SK-N-SH (cell line): ENCODE measurements at regions not wholly inside any gene's neighbourhood (a gene's known extent, or its start where the extent isn't known, plus 50 kb on each side); places are given as distances from the start of the nearest gene placed in this dataset.

ENCODE experiments used
- CTCF ChIA-PET: fragments of 300-600, 350-600 bp; formaldehyde crosslinking; extraction: SDS; loops from one replicate; lab custom pipeline; 2021; lab: Yijun Ruan, JAX
- POLR2A ChIA-PET: fragments of 350-600 bp; sonication (Branson Sonifier 250); formaldehyde crosslinking; extraction: SDS; loops from one replicate; lab custom pipeline; 2020; ENCODE audit warnings: antibody characterized with exemption, inconsistent platforms; lab: Yijun Ruan, JAX
- DNase-seq: peaks from one replicate; pipeline ENCODE4 v3.0.0; 2012
- H2AFZ ChIP-seq: fragments of 200-600 bp; sonication (generic); 2 replicates; pipeline ENCODE4 v1.8.1; 2016; ENCODE audit warnings: antibody characterized with exemption, mild to moderate bottlenecking, low read depth
- H3F3A ChIP-seq: fragments of 200-600 bp; sonication (generic); replicated peaks from 2 replicates; pipeline ENCODE3; 2016; ENCODE audit warnings: antibody characterized with exemption, mild to moderate bottlenecking; ENCODE audit not compliant: insufficient read depth
- H3K27ac ChIP-seq, 2 experiments: fragments of 200-500 bp in 1 of 2; fragments of 200-600 bp in 1 of 2; sonication (Bioruptor generic) in 1 of 2; sonication (generic), shearing (Covaris generic) in 1 of 2; 2 replicates each; pipeline versions ENCODE4 v1.5.1 to v1.6.1; 2014 to 2016; ENCODE audit warnings: low read depth in 2 of 2, inconsistent platforms in 1 of 2, low read length in 1 of 2, mild to moderate bottlenecking in 1 of 2, mixed read lengths in 1 of 2
- H3K27me3 ChIP-seq: fragments of 200-600 bp; sonication (generic), shearing (Covaris generic); 2 replicates; pipeline ENCODE4 v1.6.1; 2016; ENCODE audit warnings: mixed run types; ENCODE audit not compliant: insufficient read depth
- H3K36me3 ChIP-seq, 2 experiments: fragments of 200-500 bp in 1 of 2; fragments of 200-600 bp in 1 of 2; sonication (Bioruptor generic) in 1 of 2; sonication (generic) in 1 of 2; replicated peaks in 1 of 2; 2 replicates each; pipeline versions ENCODE3 to v1.5.1; 2014 to 2016; ENCODE audit warnings: low read length in 1 of 2, mild to moderate bottlenecking in 1 of 2; ENCODE audit not compliant: insufficient read depth in 2 of 2, control insufficient read depth in 1 of 2
- H3K4me1 ChIP-seq, 2 experiments: fragments of 200-500 bp in 1 of 2; fragments of 200-600 bp in 1 of 2; sonication (Bioruptor generic) in 1 of 2; sonication (generic), shearing (Covaris generic) in 1 of 2; 2 replicates each; pipeline versions ENCODE4 v1.5.1 to v1.6.1; 2014 to 2016; ENCODE audit warnings: low read depth in 1 of 2, low read length in 1 of 2, mixed run types in 1 of 2; ENCODE audit not compliant: insufficient read depth in 2 of 2, control insufficient read depth in 1 of 2
- H3K4me2 ChIP-seq: fragments of 200-600 bp; sonication (generic), shearing (Covaris generic); 2 replicates; pipeline ENCODE4 v1.6.1; 2017; ENCODE audit warnings: mixed run types
- H3K4me3 ChIP-seq, 2 experiments: fragments of 200-500 bp in 1 of 2; fragments of 200-600 bp in 1 of 2; sonication (Bioruptor generic) in 1 of 2; sonication (generic), shearing (Covaris generic) in 1 of 2; 2 replicates each; pipeline versions ENCODE4 v1.5.1 to v1.8.1; 2014 to 2016; ENCODE audit warnings: low read depth in 2 of 2, inconsistent platforms in 1 of 2, low read length in 1 of 2, mild to moderate bottlenecking in 1 of 2, mixed read lengths in 1 of 2, moderate library complexity in 1 of 2
- H3K79me2 ChIP-seq: fragments of 200-600 bp; sonication (generic); 2 replicates; pipeline ENCODE4 v1.8.1; 2017; ENCODE audit warnings: mild to moderate bottlenecking; ENCODE audit not compliant: insufficient read depth
- H3K9ac ChIP-seq: fragments of 200-600 bp; sonication (generic); 2 replicates; pipeline ENCODE4 v1.6.1; 2017; ENCODE audit warnings: mixed run types
- H3K9me2 ChIP-seq: fragments of 200-600 bp; sonication (generic); 2 replicates; pipeline ENCODE4 v1.6.1; 2017; ENCODE audit warnings: mixed run types
- H3K9me3 ChIP-seq: fragments of 200-600 bp; sonication (generic); 2 replicates; pipeline ENCODE4 v1.6.1; 2017; ENCODE audit warnings: mixed run types, mild to moderate bottlenecking, moderate library complexity
- H4K20me1 ChIP-seq: fragments of 200-600 bp; sonication (generic); 2 replicates; pipeline ENCODE4 v1.6.1; 2017; ENCODE audit warnings: mild to moderate bottlenecking, mixed run types; ENCODE audit not compliant: insufficient read depth
- CHD2 ChIP-seq: fragments of 150-350 bp; IDR thresholded peaks from 2 replicates; pipeline ENCODE4 v1.6.1; 2018; ENCODE audit warnings: low read length; ENCODE audit not compliant: partially characterized antibody
- ELF1 ChIP-seq: IDR thresholded peaks from 2 replicates; pipeline ENCODE4 v1.4.0; 2012
- EP300 ChIP-seq, 2 experiments: IDR thresholded peaks; 2 replicates each; pipeline versions ENCODE4 v1.4.0 to v1.6.1; 2012; ENCODE audit warnings: borderline replicate concordance in 1 of 2, low read depth in 1 of 2, low read length in 1 of 2
- EZH2phosphoT487 ChIP-seq: fragments of 200-600 bp; sonication (generic); IDR thresholded peaks from 2 replicates; pipeline ENCODE4 v1.6.1; 2017; ENCODE audit warnings: low read depth, mixed run types, mild to moderate bottlenecking, antibody characterized with exemption, moderate library complexity, borderline replicate concordance
- FOSL2 ChIP-seq: IDR thresholded peaks from 2 replicates; pipeline ENCODE4 v1.4.0; 2012; ENCODE audit warnings: low read depth, mild to moderate bottlenecking, moderate library complexity, borderline replicate concordance
- FOXJ3 ChIP-seq: sonication (generic); formaldehyde crosslinking; IDR thresholded peaks from 2 replicates; pipeline ENCODE4 v1.5.1; 2020; ENCODE audit warnings: mild to moderate bottlenecking, missing genetic modification reagents
- FOXM1 ChIP-seq: IDR thresholded peaks from 2 replicates; pipeline ENCODE4 v1.4.0; 2012; ENCODE audit warnings: low read depth, mild to moderate bottlenecking
- GATA2 ChIP-seq: sonication (generic); formaldehyde crosslinking; IDR thresholded peaks from 2 replicates; pipeline ENCODE4 v1.5.0; 2020; ENCODE audit warnings: mild to moderate bottlenecking, missing genetic modification reagents
- MEF2A ChIP-seq: IDR thresholded peaks from 2 replicates; pipeline ENCODE4 v1.4.0; 2012; ENCODE audit warnings: low read depth, borderline replicate concordance
- MXI1 ChIP-seq: IDR thresholded peaks from 2 replicates; pipeline ENCODE4 v1.6.1; 2012; ENCODE audit warnings: mild to moderate bottlenecking, low read depth, low read length, improper control_type of control experiment
- NRF1 ChIP-seq: IDR thresholded peaks from 2 replicates; pipeline ENCODE4 v1.6.1; 2012; ENCODE audit warnings: low read depth, mild to moderate bottlenecking, low read length
- POLR2AphosphoS5 ChIP-seq: IDR thresholded peaks from 2 replicates; pipeline ENCODE4 v1.6.1; 2012; ENCODE audit warnings: low read depth, low read length
- RAD21 ChIP-seq: IDR thresholded peaks from 2 replicates; pipeline ENCODE4 v1.6.1; 2012; ENCODE audit warnings: mild to moderate bottlenecking, low read length
- RCOR1 ChIP-seq: fragments of 150-350 bp; IDR thresholded peaks from 2 replicates; pipeline ENCODE4 v1.6.1; 2017; ENCODE audit warnings: antibody characterized with exemption, low read length
- SIN3A ChIP-seq: IDR thresholded peaks from 2 replicates; pipeline ENCODE4 v1.6.1; 2012; ENCODE audit warnings: low read depth, mild to moderate bottlenecking, low read length, moderate library complexity, borderline replicate concordance
- TAF1 ChIP-seq: IDR thresholded peaks from 2 replicates; pipeline ENCODE4 v1.6.1; 2012; ENCODE audit warnings: low read depth, mild to moderate bottlenecking, low read length, moderate library complexity, borderline replicate concordance
- TCF12 ChIP-seq: IDR thresholded peaks from 2 replicates; pipeline ENCODE4 v1.4.0; 2012
- TEAD4 ChIP-seq: IDR thresholded peaks from 2 replicates; pipeline ENCODE4 v1.4.0; 2012; ENCODE audit warnings: mild to moderate bottlenecking, borderline replicate concordance; ENCODE audit not compliant: insufficient read depth
- USF1 ChIP-seq: IDR thresholded peaks from 2 replicates; pipeline ENCODE4 v1.4.0; 2012; ENCODE audit warnings: low read depth, borderline replicate concordance
- USF2 ChIP-seq: fragments of 150-350 bp; IDR thresholded peaks from 2 replicates; pipeline ENCODE4 v1.6.1; 2017; ENCODE audit warnings: antibody characterized with exemption, low read length, low read depth, borderline replicate concordance
- WGBS: methylation state at CpG from one replicate; pipeline ENCODE4 v1.1.6; 2017; ENCODE audit warnings: low lambda C conversion rate; 5-methylcytosine and 5-hydroxymethylcytosine counted together
- TF ChIP-seq, protein P1 (sequence below): IDR thresholded peaks from 2 replicates; pipeline ENCODE4; 2012
- TF ChIP-seq, protein P2 (sequence below): IDR thresholded peaks from 2 replicates; pipeline ENCODE4 v1.4.0; 2012; ENCODE audit warnings: low read depth

- POLR2A ChIA-PET = no interaction called here
- Histone ChIP-seq H4K20me1 (no peaks in the 10 kb centered on the region), H3K9me2 (no peaks in the 10 kb centered on the region), H3K27ac (no peak overlapping the region), H3K36me3 (no peaks in the 10 kb centered on the region), H3K27me3 (no peaks in the 10 kb centered on the region), H3K9me3 (no peaks in the 10 kb centered on the region), H3K4me2 (no peak overlapping the region), H3K79me2 (no peaks in the 10 kb centered on the region), H3K9ac (no peak overlapping the region), H3F3A (no peaks in the 10 kb centered on the region), H3K4me1 (peaks cover 0 to 10% of the 10 kb centered on the region in 2 experiments; a peak in 2 of 4 replicates), H2AFZ (no peak overlapping the region), H3K4me3 (no peak overlapping the region)
- CTCF ChIA-PET = interaction anchor here (1.2 to 2.5 kb wide), 2 partner anchors 25 to 50 kb away, joined by 3 to 13 read pairs; no protein-coding TSS in a partner anchor
- TF ChIP-seq USF1 (no peak), USF2 (no peak), MEF2A (no peak), TAF1 (no peak), TEAD4 (no peak), SIN3A (no peak), NRF1 (no peak)
- TF ChIP-seq, protein P1, sequence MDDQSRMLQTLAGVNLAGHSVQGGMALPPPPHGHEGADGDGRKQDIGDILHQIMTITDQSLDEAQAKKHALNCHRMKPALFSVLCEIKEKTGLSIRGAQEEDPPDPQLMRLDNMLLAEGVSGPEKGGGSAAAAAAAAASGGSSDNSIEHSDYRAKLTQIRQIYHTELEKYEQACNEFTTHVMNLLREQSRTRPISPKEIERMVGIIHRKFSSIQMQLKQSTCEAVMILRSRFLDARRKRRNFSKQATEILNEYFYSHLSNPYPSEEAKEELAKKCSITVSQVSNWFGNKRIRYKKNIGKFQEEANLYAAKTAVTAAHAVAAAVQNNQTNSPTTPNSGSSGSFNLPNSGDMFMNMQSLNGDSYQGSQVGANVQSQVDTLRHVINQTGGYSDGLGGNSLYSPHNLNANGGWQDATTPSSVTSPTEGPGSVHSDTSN = no peak
- DNase-seq = no peak
Observed at GRCh38 chr20:52261792-52262191, 70.2 kb upstream of the ZFP64 start.

DNA sequence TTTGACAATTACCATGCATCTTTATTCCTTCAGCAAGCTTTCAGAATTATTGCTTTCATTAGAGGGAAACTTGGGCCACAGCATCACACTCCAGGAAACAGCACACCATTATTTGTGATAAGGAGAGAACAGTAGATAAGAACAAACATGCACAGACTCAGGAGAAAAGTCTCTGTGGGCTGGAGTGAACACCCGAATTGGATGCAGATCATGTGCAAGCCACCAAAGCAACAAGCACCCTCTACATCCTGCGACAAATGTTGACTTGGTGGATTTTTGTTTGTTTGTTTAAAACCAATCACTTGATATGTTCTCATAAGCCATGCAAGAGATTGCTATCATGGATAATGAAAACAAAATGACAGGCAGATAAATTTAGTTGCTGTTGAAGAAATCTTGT is 67.7 kb upstream of the ZFP64 start:
- ChIA-PET CTCF (interaction anchor here (0.6 to 2.4 kb wide), 4 partner anchors 14 to 68 kb away, joined by 3 to 8 read pairs (median 6); partner anchors contain the start of gene ZFP64), POLR2A (interaction anchor here (0.5 kb wide), 1 partner anchor 968 kb away, joined by 4 read pairs; no protein-coding TSS in a partner anchor)
- TF ChIP-seq FOSL2 = no peak
- no peak for TF ChIP-seq MEF2A
- no peak for TF ChIP-seq POLR2AphosphoS5
- no peak for TF ChIP-seq ELF1
- peak; percentile 69; the same call in 1 of the 2 replicates for TF ChIP-seq FOXJ3 (CRISPR knock-in tag)
- no peak for TF ChIP-seq USF1
- TF ChIP-seq RCOR1 = peak; percentile 80; the same call in 1 of the 2 replicates
- TF ChIP-seq, protein P2, sequence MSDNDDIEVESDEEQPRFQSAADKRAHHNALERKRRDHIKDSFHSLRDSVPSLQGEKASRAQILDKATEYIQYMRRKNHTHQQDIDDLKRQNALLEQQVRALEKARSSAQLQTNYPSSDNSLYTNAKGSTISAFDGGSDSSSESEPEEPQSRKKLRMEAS = no peak
- peak; percentile 94 for TF ChIP-seq GATA2 (CRISPR knock-in tag)
- peak in 1 of 2 experiments; percentile 86; a peak in 1 of 4 replicates for TF ChIP-seq EP300 (IDR thresholded peaks at IDR 0.05; ENCODE audit: borderline replicate concordance in 1 of 2, low read depth in 1 of 2, low read length in 1 of 2)
- no peak for TF ChIP-seq MXI1
- TF ChIP-seq RAD21 = peak; percentile 24; the same call in 1 of the 2 replicates
- TF ChIP-seq NRF1 = no peak
- TF ChIP-seq EZH2phosphoT487 = no peak
- TF ChIP-seq, protein P1 = no peak
- peak; percentile 30 for TF ChIP-seq CHD2
- peak; percentile 42; the same call in 1 of the 2 replicates for TF ChIP-seq TCF12
- TF ChIP-seq FOXM1 = no peak
- Histone ChIP-seq H3K9me2 (no peaks in the 10 kb centered on the region), H3K36me3 (no peaks in the 10 kb centered on the region), H3K4me2 (no peak overlapping the region), H3K4me1 (peaks cover 0 to 10% of the 10 kb centered on the region in 2 experiments; a peak in 1 of 4 replicates), H3K4me3 (no peak overlapping the region), H3F3A (no peaks in the 10 kb centered on the region), H3K27me3 (no peaks in the 10 kb centered on the region), H3K79me2 (no peaks in the 10 kb centered on the region), H3K9me3 (no peaks in the 10 kb centered on the region), H3K27ac (peak overlapping the region in 1 of 2 experiments; percentile 78; a peak in 2 of 4 replicates), H2AFZ (no peak overlapping the region), H3K9ac (no peak overlapping the region), H4K20me1 (no peaks in the 10 kb centered on the region)
- WGBS = 15% methylated on average over 2 of the region's 2 CpGs
- DNase-seq = peak; percentile 48
